Activated CD8-positive, alpha-beta T cell treated with anti-CD3 and anti-CD28 coated beads for 36 hours (primary cell): ENCODE measurements at regions not wholly inside any gene's neighbourhood (a gene's known extent, or its start where the extent isn't known, plus 50 kb on each side); places are given as distances from the start of the nearest gene placed in this dataset.

Experiments
- ATAC-seq: fragments of 200-7000 bp; cut with Tn5 transposase; one replicate; pipeline ENCODE4 v1.10.0; 2021; ENCODE audit warnings: mild to moderate bottlenecking, moderate library complexity
- CTCF ChIA-PET: fragments of 350-600 bp; sonication (Branson Sonifier 250); formaldehyde crosslinking; loops from one replicate; lab custom pipeline; 2021; ENCODE audit warnings: antibody characterized with exemption; lab: Charles Lee
- POLR2A ChIA-PET: fragments of 350-600 bp; sonication (Branson Sonifier 250); formaldehyde crosslinking; loops from one replicate; lab custom pipeline; 2021; ENCODE audit warnings: antibody characterized with exemption; lab: Charles Lee
- DNase-seq: peaks from one replicate; pipeline ENCODE4 v3.0.0-alpha.2; 2020
- H3K27ac Mint-ChIP-seq: one replicate; pipeline ENCODE4 v1.8.0; 2021; ENCODE audit warnings: mild to moderate bottlenecking, mixed read lengths
- H3K27me3 Mint-ChIP-seq: one replicate; pipeline ENCODE4 v1.8.0; 2021; ENCODE audit warnings: mixed read lengths
- H3K36me3 Mint-ChIP-seq: one replicate; pipeline ENCODE4 v1.8.0; 2021; ENCODE audit warnings: low read depth, mixed read lengths
- H3K4me1 Mint-ChIP-seq: one replicate; pipeline ENCODE4 v1.8.0; 2021; ENCODE audit warnings: low read depth, mixed read lengths
- H3K4me3 Mint-ChIP-seq: one replicate; pipeline ENCODE4 v1.8.0; 2021; ENCODE audit warnings: mild to moderate bottlenecking, moderate library complexity, mixed read lengths
- H3K9me3 Mint-ChIP-seq: one replicate; pipeline ENCODE4 v1.8.0; 2021; ENCODE audit warnings: mixed read lengths
- CTCF ChIP-seq: fragments of 200-600 bp; IDR thresholded peaks from one replicate; pipeline ENCODE4 v1.8.0; 2022; ENCODE audit warnings: antibody characterized with exemption, mild to moderate bottlenecking
- intact Hi-C: fragments of 100-400 bp; cut with micrococcal nuclease; formaldehyde crosslinking; loops from one replicate; pipeline ENCODE4 v1.10.0; 2022

GRCh38 chr7:12107841-12108254 lies 103.2 kb upstream of the TMEM106B start:
- no peak overlapping the region for H3K4me3 Mint-ChIP-seq
- H3K4me1 Mint-ChIP-seq, result peaks cover 7% of the 10 kb centered on the region
- no peak for ATAC-seq
- intact Hi-C loops, result no loop called here
- peaks cover 28% of the 10 kb centered on the region for H3K27me3 Mint-ChIP-seq
- ChIA-PET CTCF (interaction anchor here (1.3 to 1.7 kb wide), 2 partner anchors 35 to 184 kb away, joined by 3 to 4 read pairs; no protein-coding TSS in a partner anchor), POLR2A (no interaction called here)
- no peaks in the 10 kb centered on the region for H3K36me3 Mint-ChIP-seq
- H3K27ac Mint-ChIP-seq, result no peak overlapping the region
- no peaks in the 10 kb centered on the region for H3K9me3 Mint-ChIP-seq
- TF ChIP-seq CTCF, result no peak
- DNase-seq, result no peak

- Mint-ChIP-seq H3K27me3 (peaks cover 33% of the 10 kb centered on the region), H3K9me3 (no peaks in the 10 kb centered on the region), H3K27ac (no peak overlapping the region), H3K4me3 (no peak overlapping the region), H3K4me1 (peaks cover 7% of the 10 kb centered on the region), H3K36me3 (no peaks in the 10 kb centered on the region)
- ATAC-seq, result no peak
- intact Hi-C loops, result no loop called here
- ChIA-PET POLR2A (no interaction called here), CTCF (interaction anchor here (1.8 kb wide), 1 partner anchor 9 kb away, joined by 5 read pairs; no protein-coding TSS in a partner anchor)
- DNase-seq, result no peak
- TF ChIP-seq CTCF, result no peak
Measured at GRCh38 chr7:12110425-12110824, 100.7 kb upstream of the TMEM106B start.

- TF ChIP-seq CTCF, result no peak
- Mint-ChIP-seq H3K4me3 (peak overlapping the region; percentile 59), H3K36me3 (no peaks in the 10 kb centered on the region), H3K27ac (no peak overlapping the region), H3K27me3 (peaks cover 37% of the 10 kb centered on the region), H3K4me1 (peaks cover 7% of the 10 kb centered on the region), H3K9me3 (no peaks in the 10 kb centered on the region)
- ChIA-PET CTCF (interaction anchor here (1.9 kb wide), 1 partner anchor 211 kb away, joined by 6 read pairs; no protein-coding TSS in a partner anchor), POLR2A (interaction anchor here (0.6 kb wide), 1 partner anchor 17 kb away, joined by 3 read pairs; no protein-coding TSS in a partner anchor)
- ATAC-seq (peak; percentile 80), DNase-seq (peak; percentile 21)
- intact Hi-C loops, result no loop called here
Measured at GRCh38 chr7:12111422-12112405, 99.4 kb upstream of the TMEM106B start.

GRCh38 chr7:12117170-12117569 lies 93.9 kb upstream of the TMEM106B start:
- no peak overlapping the region for H3K27ac Mint-ChIP-seq
- no peaks in the 10 kb centered on the region for H3K9me3 Mint-ChIP-seq
- no peak for DNase-seq
- no peak overlapping the region for H3K4me3 Mint-ChIP-seq
- H3K36me3 Mint-ChIP-seq, result no peaks in the 10 kb centered on the region
- ChIA-PET CTCF (no interaction called here), POLR2A (no interaction called here)
- peaks cover 16% of the 10 kb centered on the region for H3K27me3 Mint-ChIP-seq
- H3K4me1 Mint-ChIP-seq, result no peaks in the 10 kb centered on the region
- intact Hi-C loops, result no loop called here
- ATAC-seq, result no peak
- TF ChIP-seq CTCF, result no peak
